Caco-2 (cell line): ENCODE measurements at regions not wholly inside any gene's neighbourhood (a gene's known extent, or its start where the extent isn't known, plus 50 kb on each side); places are given as distances from the start of the nearest gene placed in this dataset.
"Not testable (repeated sequence)": the region's sequence is repeated elsewhere in the genome, so short reads cannot be mapped to it uniquely, and the experiment has no call there.

Experiments
- BruUV-seq: library from RNA; stranded (reverse); fragments of 400-500 nt; replicated peaks from 2 replicates; lab custom pipeline; 2021; lab: Mats Ljungman, UMichigan
- CTCF ChIA-PET: fragments of 300-600 bp; sonication (Branson Sonifier 250); formaldehyde crosslinking; loops from one replicate; lab custom pipeline; 2022; ENCODE audit warnings: antibody characterized with exemption; lab: Charles Lee
- POLR2A ChIA-PET: fragments of 300-600 bp; sonication (Branson Sonifier 250); formaldehyde crosslinking; loops from one replicate; lab custom pipeline; 2022; ENCODE audit warnings: antibody characterized with exemption; lab: Charles Lee
- DNase-seq, 2 experiments: peaks; one replicate each; pipeline versions ENCODE4 v3.0.0 to v3.0.0-alpha.2; 2020 to 2022
- H3K27me3 ChIP-seq: replicated peaks from 2 replicates; pipeline ENCODE4 v1.6.0; 2011; ENCODE audit warnings: low read length; ENCODE audit not compliant: control insufficient read depth, insufficient read depth
- H3K36me3 ChIP-seq: 2 replicates; pipeline ENCODE4 v1.5.1; 2011; ENCODE audit warnings: low read length; ENCODE audit not compliant: control insufficient read depth, insufficient read depth
- H3K4me1 ChIP-seq: fragments of 250-450 bp; sonication (Bioruptor Pico); 2 replicates; pipeline ENCODE4 v1.5.1; 2020; ENCODE audit warnings: mild to moderate bottlenecking
- H3K4me3 ChIP-seq: 2 replicates; pipeline ENCODE4 v1.5.1; 2011; ENCODE audit warnings: low read depth, mild to moderate bottlenecking, control low read depth, low read length
- H3K9me3 ChIP-seq: fragments of 250-450 bp; sonication (Bioruptor Pico); 2 replicates; pipeline ENCODE4 v1.5.1; 2020; ENCODE audit warnings: mild to moderate bottlenecking, moderate library complexity
- H3K27ac Mint-ChIP-seq: one replicate; pipeline ENCODE4 v1.8.0; 2022; ENCODE audit warnings: mixed read lengths; ENCODE audit not compliant: unreplicated experiment
- H3K27me3 Mint-ChIP-seq: one replicate; pipeline ENCODE4 v1.8.0; 2022; ENCODE audit warnings: mixed read lengths; ENCODE audit not compliant: insufficient read depth, unreplicated experiment
- H3K36me3 Mint-ChIP-seq: one replicate; pipeline ENCODE4 v1.8.0; 2022; ENCODE audit warnings: mild to moderate bottlenecking, mixed read lengths; ENCODE audit not compliant: insufficient read depth, unreplicated experiment
- H3K4me1 Mint-ChIP-seq: one replicate; pipeline ENCODE4 v1.8.0; 2022; ENCODE audit warnings: low read depth, mixed read lengths; ENCODE audit not compliant: unreplicated experiment
- H3K4me3 Mint-ChIP-seq: one replicate; pipeline ENCODE4 v1.8.0; 2022; ENCODE audit warnings: mild to moderate bottlenecking, moderate library complexity, mixed read lengths; ENCODE audit not compliant: unreplicated experiment
- H3K9me3 Mint-ChIP-seq: one replicate; pipeline ENCODE4 v1.8.0; 2022; ENCODE audit warnings: mixed read lengths; ENCODE audit not compliant: unreplicated experiment
- CTCF ChIP-seq, 2 experiments: fragments of 200-600 bp in 1 of 2; IDR thresholded peaks; 1 replicate in 1 of 2; 2 replicates in 1 of 2; pipeline versions ENCODE4 v1.5.1 to v1.8.0; 2011 to 2022; ENCODE audit warnings: antibody characterized with exemption in 1 of 2, control low read depth in 1 of 2, inconsistent platforms in 1 of 2, low read depth in 1 of 2, low read length in 1 of 2, mild to moderate bottlenecking in 1 of 2, moderate library complexity in 1 of 2; ENCODE audit not compliant: insufficient read depth in 1 of 2, severe bottlenecking in 1 of 2, unreplicated experiment in 1 of 2
- intact Hi-C: fragments of 100-400 bp; cut with micrococcal nuclease; formaldehyde crosslinking; loops from one replicate; pipeline ENCODE4 v1.10.0; 2022; ENCODE audit not compliant: unreplicated experiment

GRCh38 chr2:138312061-138312460 lies 189.5 kb upstream of the SPOPL start:
- no peak overlapping the region for H3K4me3 Mint-ChIP-seq
- BruUV-seq, result no TSS peak
- ChIA-PET POLR2A (no interaction called here), CTCF (no interaction called here)
- peaks cover 6% of the 10 kb centered on the region for H3K4me1 Mint-ChIP-seq
- Histone ChIP-seq H3K9me3 (peaks cover 3% of the 10 kb centered on the region; the same call in 1 of the 2 replicates), H3K36me3 (no peaks in the 10 kb centered on the region), H3K4me1 (no peaks in the 10 kb centered on the region), H3K4me3 (no peak overlapping the region), H3K27me3 (no peaks in the 10 kb centered on the region)
- no peak overlapping the region for H3K27ac Mint-ChIP-seq
- TF ChIP-seq CTCF (IDR thresholded peaks at IDR 0.05; ENCODE audit: insufficient read depth in 1 of 2, low read depth in 1 of 2, low read length in 1 of 2, severe bottlenecking in 1 of 2, unreplicated experiment in 1 of 2), result no peak
- peaks cover 15% of the 10 kb centered on the region for H3K9me3 Mint-ChIP-seq
- intact Hi-C loops, result no loop called here
- DNase-seq, result no peak
- no peaks in the 10 kb centered on the region for H3K27me3 Mint-ChIP-seq
- H3K36me3 Mint-ChIP-seq, result no peaks in the 10 kb centered on the region

GRCh38 chr2:138315619-138316018 lies 186.0 kb upstream of the SPOPL start:
- H3K4me3 Mint-ChIP-seq, H3K9me3 ChIP-seq, H3K4me1 Mint-ChIP-seq, POLR2A ChIA-PET, DNase-seq, BruUV-seq, H3K27me3 ChIP-seq, H3K36me3 ChIP-seq, intact Hi-C loops, H3K36me3 Mint-ChIP-seq, H3K27me3 Mint-ChIP-seq, CTCF ChIA-PET, H3K4me1 ChIP-seq, H3K27ac Mint-ChIP-seq, H3K4me3 ChIP-seq: not testable (repeated sequence)
- peaks cover 15% of the 10 kb centered on the region for H3K9me3 Mint-ChIP-seq

- no peaks in the 10 kb centered on the region for H3K27me3 Mint-ChIP-seq
- Histone ChIP-seq H3K9me3 (peaks cover 3% of the 10 kb centered on the region; the same call in 1 of the 2 replicates), H3K4me1 (no peaks in the 10 kb centered on the region), H3K36me3 (no peaks in the 10 kb centered on the region), H3K4me3 (no peak overlapping the region), H3K27me3 (no peaks in the 10 kb centered on the region)
- no peak for DNase-seq
- H3K9me3 Mint-ChIP-seq, result peaks cover 7% of the 10 kb centered on the region
- intact Hi-C loops, result no loop called here
- no TSS peak for BruUV-seq
- no peak overlapping the region for H3K4me3 Mint-ChIP-seq
- no peaks in the 10 kb centered on the region for H3K4me1 Mint-ChIP-seq
- H3K27ac Mint-ChIP-seq, result no peak overlapping the region
- CTCF ChIA-PET, result interaction anchor here (0.6 kb wide), 1 partner anchor 10 kb away, joined by 3 read pairs; no protein-coding TSS in a partner anchor
- POLR2A ChIA-PET, result no interaction called here
- H3K36me3 Mint-ChIP-seq, result no peaks in the 10 kb centered on the region
- no peak for TF ChIP-seq CTCF (IDR thresholded peaks at IDR 0.05; ENCODE audit: insufficient read depth in 1 of 2, low read depth in 1 of 2, low read length in 1 of 2, severe bottlenecking in 1 of 2, unreplicated experiment in 1 of 2)
Measured at GRCh38 chr2:138319616-138320015, 182.0 kb upstream of the SPOPL start.

- POLR2A ChIA-PET, result interaction anchor here (0.8 kb wide), 1 partner anchor 223 kb away, joined by 3 read pairs; no protein-coding TSS in a partner anchor
- no peaks in the 10 kb centered on the region for H3K9me3 ChIP-seq
- no peak for DNase-seq
Measured at GRCh38 chr2:138321458-138321857, 180.1 kb upstream of the SPOPL start.

More at GRCh38 chr2:138321458-138321857, 180.1 kb upstream of the SPOPL start:
- H3K27me3 ChIP-seq, result no peaks in the 10 kb centered on the region
- Mint-ChIP-seq H3K27me3 (no peaks in the 10 kb centered on the region), H3K4me3 (no peak overlapping the region), H3K4me1 (no peaks in the 10 kb centered on the region), H3K9me3 (no peaks in the 10 kb centered on the region), H3K27ac (no peak overlapping the region), H3K36me3 (no peaks in the 10 kb centered on the region)
- intact Hi-C loops, result no loop called here
- H3K4me3 ChIP-seq, result no peak overlapping the region
- no peak for TF ChIP-seq CTCF (IDR thresholded peaks at IDR 0.05; ENCODE audit: insufficient read depth in 1 of 2, low read depth in 1 of 2, low read length in 1 of 2, severe bottlenecking in 1 of 2, unreplicated experiment in 1 of 2)
- H3K4me1 ChIP-seq, result no peaks in the 10 kb centered on the region
- BruUV-seq, result no TSS peak
- CTCF ChIA-PET, result no interaction called here
- H3K36me3 ChIP-seq, result no peaks in the 10 kb centered on the region
